Endothelial cell of umbilical vein (primary cell): ENCODE measurements at regions not wholly inside any gene's neighbourhood (a gene's known extent, or its start where the extent isn't known, plus 50 kb on each side); places are given as distances from the start of the nearest gene placed in this dataset.

ENCODE experiments used
- BruUV-seq: library from RNA; stranded (reverse); fragments of 400-500 nt; replicated peaks from 2 replicates; lab custom pipeline; 2021; lab: Mats Ljungman, UMichigan
- CTCF ChIA-PET: fragments of 300-600, 350-600 bp; sonication (Branson Sonifier 250); formaldehyde crosslinking; loops from one replicate; lab custom pipeline; 2021; ENCODE audit warnings: antibody characterized with exemption, inconsistent platforms; lab: Charles Lee
- POLR2A ChIA-PET: fragments of 300-600, 350-600 bp; sonication (Branson Sonifier 250); formaldehyde crosslinking; loops from one replicate; lab custom pipeline; 2021; ENCODE audit warnings: antibody characterized with exemption, inconsistent platforms; lab: Charles Lee
- DNase-seq: peaks from one replicate; pipeline ENCODE4 v3.0.0-alpha.2; 2011; ENCODE audit warnings: low read depth, low spot score
- FAIRE-seq: peaks from 2 replicates; lab custom pipeline; 2011; peaks lifted over from hg19 to GRCh38; lab: Jason Lieb, UNC
- H2AFZ ChIP-seq: 2 replicates; pipeline ENCODE4 v1.6.0; 2012; ENCODE audit warnings: low read depth, low read length, control low read depth, inconsistent platforms
- H3K27ac ChIP-seq: 2 replicates; pipeline ENCODE4 v1.5.1; 2011; ENCODE audit warnings: low read depth, mild to moderate bottlenecking, control low read depth, low read length, moderate library complexity; ENCODE audit not compliant: insufficient read depth
- H3K27me3 ChIP-seq, 2 experiments: 2 replicates each; pipeline versions ENCODE4 v1.6.0 to v1.6.1; 2011; ENCODE audit warnings: low read length in 2 of 2, mixed read lengths in 1 of 2; ENCODE audit not compliant: control insufficient read depth in 2 of 2, insufficient read depth in 2 of 2
- H3K36me3 ChIP-seq, 2 experiments: 2 replicates in 1 of 2; 3 replicates in 1 of 2; pipeline ENCODE4 v1.5.1; 2011; ENCODE audit warnings: low read length in 2 of 2, mild to moderate bottlenecking in 1 of 2, moderate library complexity in 1 of 2; ENCODE audit not compliant: control insufficient read depth in 2 of 2, insufficient read depth in 2 of 2; ENCODE audit errors: extremely low read depth in 1 of 2
- H3K4me1 ChIP-seq: 3 replicates; pipeline ENCODE4 v1.5.1; 2011; ENCODE audit warnings: mild to moderate bottlenecking, low read length; ENCODE audit not compliant: control insufficient read depth, insufficient read depth; ENCODE audit errors: extremely low read depth
- H3K4me2 ChIP-seq: 2 replicates; pipeline ENCODE4 v1.6.1; 2011; ENCODE audit warnings: low read length, control low read depth, mixed read lengths; ENCODE audit not compliant: insufficient read depth
- H3K4me3 ChIP-seq, 3 experiments: fragments of 200-600 bp in 1 of 3; sonication (generic), shearing (Covaris generic) in 1 of 3; replicated peaks in 1 of 3; 2 replicates each; pipeline ENCODE4 v1.5.1; 2011 to 2016; ENCODE audit warnings: control low read depth in 3 of 3, low read length in 3 of 3, mild to moderate bottlenecking in 2 of 3, inconsistent platforms in 1 of 3, low read depth in 1 of 3, moderate library complexity in 1 of 3; ENCODE audit not compliant: insufficient read depth in 1 of 3
- H3K79me2 ChIP-seq: 2 replicates; pipeline ENCODE4 v1.6.0; 2012; ENCODE audit warnings: low read length, inconsistent platforms; ENCODE audit not compliant: control insufficient read depth, insufficient read depth
- H3K9ac ChIP-seq: replicated peaks from 2 replicates; pipeline ENCODE3; 2011; ENCODE audit warnings: low read length, control low read depth; ENCODE audit not compliant: insufficient read depth; ENCODE audit errors: extremely low read depth
- H3K9me1 ChIP-seq: replicated peaks from 3 replicates; pipeline ENCODE4 v1.6.0; 2011; ENCODE audit warnings: mild to moderate bottlenecking, low read length; ENCODE audit not compliant: control insufficient read depth, insufficient read depth; ENCODE audit errors: extremely low read depth
- H3K9me3 ChIP-seq: replicated peaks from 2 replicates; pipeline ENCODE4 v1.5.1; 2012; ENCODE audit warnings: low read length, inconsistent platforms; ENCODE audit not compliant: control insufficient read depth, insufficient read depth
- H4K20me1 ChIP-seq: replicated peaks from 2 replicates; pipeline ENCODE3; 2011; ENCODE audit warnings: mild to moderate bottlenecking, low read length; ENCODE audit not compliant: control insufficient read depth, insufficient read depth; ENCODE audit errors: extremely low read depth
- FOS ChIP-seq: IDR thresholded peaks from 2 replicates; pipeline ENCODE4 v1.6.1; 2011; ENCODE audit warnings: mild to moderate bottlenecking, low read length, moderate library complexity, borderline replicate concordance; ENCODE audit not compliant: insufficient read depth
- GATA2 ChIP-seq: IDR thresholded peaks from 2 replicates; pipeline ENCODE4 v1.7.0; 2011; ENCODE audit warnings: low read depth, mild to moderate bottlenecking, moderate library complexity, mixed read lengths, low read length; ENCODE audit not compliant: insufficient read length, insufficient read depth
- MYC ChIP-seq: IDR thresholded peaks from one replicate; pipeline ENCODE4 v1.6.1; 2011; ENCODE audit warnings: mild to moderate bottlenecking, low read depth, low read length
- POLR2A ChIP-seq: IDR thresholded peaks from 2 replicates; pipeline ENCODE4 v1.6.1; 2012; ENCODE audit warnings: low read depth, mild to moderate bottlenecking, control low read depth, low read length
- dilution Hi-C: fragments of 300-500 bp; cut with MboI; formaldehyde crosslinking; loops from one replicate; pipeline ENCODE4 v1.15.0; 2019; ENCODE audit warnings: low sequenced_read_pairs; ENCODE audit not compliant: extremely low pct_ligation_motif_present
- intact Hi-C: fragments of 100-400 bp; cut with micrococcal nuclease; formaldehyde crosslinking; loops from one replicate; pipeline ENCODE4 v1.10.0; 2022
- TF ChIP-seq, protein P1 (sequence below), 2 donors: IDR thresholded peaks; 1 replicate in 1 of 2; 2 replicates in 1 of 2; pipeline ENCODE4 v1.5.1; 2011; ENCODE audit warnings: low read length in 2 of 2, mild to moderate bottlenecking in 2 of 2, moderate library complexity in 2 of 2, control low read depth in 1 of 2, inconsistent platforms in 1 of 2, low read depth in 1 of 2; ENCODE audit not compliant: insufficient read depth in 1 of 2; ENCODE audit errors: extremely low read depth in 1 of 2
- TF ChIP-seq, protein P2 (sequence below): IDR thresholded peaks from 2 replicates; pipeline ENCODE4 v1.6.1; 2011; ENCODE audit not compliant: insufficient read depth, insufficient read length

DNA sequence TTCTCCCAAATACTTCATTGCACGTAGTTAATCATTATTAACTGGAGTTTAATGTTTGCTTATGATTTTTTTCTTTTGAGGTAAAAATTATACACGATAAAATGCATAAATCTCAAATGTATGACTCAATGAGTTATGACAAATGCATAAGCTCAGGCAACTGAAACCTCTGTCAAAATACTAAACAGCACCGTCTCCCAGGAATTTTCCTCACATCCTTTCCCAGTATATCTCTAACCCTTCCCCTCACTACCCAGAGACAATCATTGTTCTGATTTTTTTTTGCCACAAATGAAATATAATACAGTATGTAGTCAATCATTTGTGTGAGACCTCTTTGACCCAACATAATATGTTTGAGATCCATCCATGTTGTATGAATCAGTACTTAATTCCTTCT, 606.5 kb downstream of the CPS1 start:
- no peak overlapping the region for H2AFZ ChIP-seq
- no peak for FAIRE-seq
- H3K27ac ChIP-seq: no peak overlapping the region
- H3K9me1 ChIP-seq: no peaks in the 10 kb centered on the region
- no peaks in the 10 kb centered on the region for H3K36me3 ChIP-seq
- POLR2A ChIA-PET: no interaction called here
- BruUV-seq: no TSS peak
- no peak for TF ChIP-seq GATA2
- TF ChIP-seq MYC: no peak
- no peak for TF ChIP-seq POLR2A
- no peak overlapping the region for H3K9ac ChIP-seq
- no peaks in the 10 kb centered on the region for H4K20me1 ChIP-seq
- H3K9me3 ChIP-seq: no peaks in the 10 kb centered on the region
- H3K4me1 ChIP-seq: no peaks in the 10 kb centered on the region
- no peak overlapping the region for H3K4me2 ChIP-seq
- intact Hi-C loops: no loop called here
- no peak overlapping the region for H3K4me3 ChIP-seq
- dilution Hi-C loops: no loop called here
- H3K27me3 ChIP-seq: peaks cover 0 to 2% of the 10 kb centered on the region in 2 experiments
- no peak for DNase-seq
- no peaks in the 10 kb centered on the region for H3K79me2 ChIP-seq
- CTCF ChIA-PET: interaction anchor here (1.3 kb wide), 1 partner anchor 67 kb away, joined by 3 read pairs; no protein-coding TSS in a partner anchor

DNA sequence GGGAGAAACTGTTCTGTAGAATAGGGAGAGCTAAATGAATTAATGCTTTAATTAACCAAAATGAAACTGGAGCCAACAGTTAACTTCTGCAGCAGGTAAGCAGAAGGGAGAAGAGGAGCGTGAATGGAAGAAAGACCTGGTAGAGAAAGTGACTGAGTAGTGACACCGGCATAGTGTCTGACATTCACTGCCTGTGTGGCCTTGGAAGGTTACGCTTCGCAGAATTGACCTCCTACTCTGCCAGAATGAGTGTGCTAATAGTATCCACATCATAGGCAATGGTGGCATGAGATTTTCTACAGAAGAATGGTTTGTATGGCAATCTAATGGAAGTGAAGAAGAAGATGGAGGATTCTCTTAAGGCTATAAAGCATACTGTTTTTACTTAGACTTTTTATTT, 614.4 kb downstream of the CPS1 start:
- DNase-seq (no peak), FAIRE-seq (no peak)
- dilution Hi-C loops: no loop called here
- ChIA-PET CTCF (no interaction called here), POLR2A (no interaction called here)
- Histone ChIP-seq H3K9me3 (no peaks in the 10 kb centered on the region), H4K20me1 (no peaks in the 10 kb centered on the region), H3K4me1 (no peaks in the 10 kb centered on the region), H3K4me3 (no peak overlapping the region), H3K4me2 (no peak overlapping the region), H3K79me2 (no peaks in the 10 kb centered on the region), H3K27ac (no peak overlapping the region), H3K9ac (no peak overlapping the region), H3K36me3 (no peaks in the 10 kb centered on the region), H2AFZ (no peak overlapping the region), H3K27me3 (no peaks in the 10 kb centered on the region), H3K9me1 (no peaks in the 10 kb centered on the region)
- BruUV-seq: no TSS peak
- intact Hi-C loops: no loop called here
- TF ChIP-seq, protein P1, sequence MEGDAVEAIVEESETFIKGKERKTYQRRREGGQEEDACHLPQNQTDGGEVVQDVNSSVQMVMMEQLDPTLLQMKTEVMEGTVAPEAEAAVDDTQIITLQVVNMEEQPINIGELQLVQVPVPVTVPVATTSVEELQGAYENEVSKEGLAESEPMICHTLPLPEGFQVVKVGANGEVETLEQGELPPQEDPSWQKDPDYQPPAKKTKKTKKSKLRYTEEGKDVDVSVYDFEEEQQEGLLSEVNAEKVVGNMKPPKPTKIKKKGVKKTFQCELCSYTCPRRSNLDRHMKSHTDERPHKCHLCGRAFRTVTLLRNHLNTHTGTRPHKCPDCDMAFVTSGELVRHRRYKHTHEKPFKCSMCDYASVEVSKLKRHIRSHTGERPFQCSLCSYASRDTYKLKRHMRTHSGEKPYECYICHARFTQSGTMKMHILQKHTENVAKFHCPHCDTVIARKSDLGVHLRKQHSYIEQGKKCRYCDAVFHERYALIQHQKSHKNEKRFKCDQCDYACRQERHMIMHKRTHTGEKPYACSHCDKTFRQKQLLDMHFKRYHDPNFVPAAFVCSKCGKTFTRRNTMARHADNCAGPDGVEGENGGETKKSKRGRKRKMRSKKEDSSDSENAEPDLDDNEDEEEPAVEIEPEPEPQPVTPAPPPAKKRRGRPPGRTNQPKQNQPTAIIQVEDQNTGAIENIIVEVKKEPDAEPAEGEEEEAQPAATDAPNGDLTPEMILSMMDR (IDR thresholded peaks at IDR 0.05; ENCODE audit: extremely low read depth in 1 of 2, insufficient read depth in 1 of 2, low read depth in 1 of 2, low read length in 2 of 2): no peak
- TF ChIP-seq MYC (no peak), FOS (no peak), GATA2 (no peak), POLR2A (no peak)
- TF ChIP-seq, protein P2, sequence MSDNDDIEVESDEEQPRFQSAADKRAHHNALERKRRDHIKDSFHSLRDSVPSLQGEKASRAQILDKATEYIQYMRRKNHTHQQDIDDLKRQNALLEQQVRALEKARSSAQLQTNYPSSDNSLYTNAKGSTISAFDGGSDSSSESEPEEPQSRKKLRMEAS: no peak
